CD14-positive monocyte (primary cell): ENCODE measurements at regions not wholly inside any gene's neighbourhood (a gene's known extent, or its start where the extent isn't known, plus 50 kb on each side); places are given as distances from the start of the nearest gene placed in this dataset.

Experiments used
- DNase-seq, 3 donors: peaks; one replicate each; pipeline ENCODE4 v3.0.0-alpha.2; 2011 to 2022
- H2AFZ ChIP-seq: 2 replicates; pipeline ENCODE4 v1.6.0; 2012; ENCODE audit warnings: mild to moderate bottlenecking, low read depth, low read length, inconsistent platforms; ENCODE audit not compliant: insufficient read depth, poor library complexity, severe bottlenecking
- H3K27ac ChIP-seq, 2 donors: 1 replicate in 1 of 2; 2 replicates in 1 of 2; pipeline ENCODE4 v1.5.1; 2012 to 2013; ENCODE audit warnings: low read length in 2 of 2, control low read depth in 1 of 2, inconsistent platforms in 1 of 2, low read depth in 1 of 2, mild to moderate bottlenecking in 1 of 2
- H3K27me3 ChIP-seq, 2 donors: one replicate each; pipeline versions ENCODE4 v1.6.0 to v1.6.1; 2011 to 2013; ENCODE audit warnings: low read length in 2 of 2; ENCODE audit not compliant: control insufficient read depth in 2 of 2, insufficient read depth in 2 of 2
- H3K36me3 ChIP-seq, 2 donors: replicated peaks in 1 of 2; 1 replicate in 1 of 2; 2 replicates in 1 of 2; pipeline versions ENCODE4 v1.5.1 to v1.6.1; 2012 to 2013; ENCODE audit warnings: low read length in 2 of 2, control low read depth in 1 of 2, inconsistent platforms in 1 of 2, mild to moderate bottlenecking in 1 of 2; ENCODE audit not compliant: insufficient read depth in 2 of 2, control insufficient read depth in 1 of 2
- H3K4me1 ChIP-seq, 2 donors: 1 replicate in 1 of 2; 2 replicates in 1 of 2; pipeline versions ENCODE4 v1.5.1 to v1.6.1; 2012 to 2013; ENCODE audit warnings: low read length in 2 of 2, control low read depth in 1 of 2, inconsistent platforms in 1 of 2, mild to moderate bottlenecking in 1 of 2, moderate library complexity in 1 of 2; ENCODE audit not compliant: insufficient read depth in 2 of 2, control insufficient read depth in 1 of 2
- H3K4me2 ChIP-seq: replicated peaks from 2 replicates; pipeline ENCODE3; 2012; ENCODE audit warnings: low read length, moderate library complexity, mild to moderate bottlenecking; ENCODE audit not compliant: poor library complexity, severe bottlenecking; ENCODE audit errors: extremely low read depth
- H3K4me3 ChIP-seq, 3 experiments: fragments of 200-600 bp in 1 of 3; sonication (generic) in 1 of 3; replicated peaks in 1 of 3; 1 replicate in 2 of 3; 2 replicates in 1 of 3; pipeline ENCODE4 v1.5.1; 2011 to 2013; ENCODE audit warnings: low read length in 3 of 3, mild to moderate bottlenecking in 3 of 3, control low read depth in 2 of 3, low read depth in 2 of 3, inconsistent platforms in 1 of 3, moderate library complexity in 1 of 3
- H3K79me2 ChIP-seq: 2 replicates; pipeline ENCODE4 v1.6.0; 2012; ENCODE audit warnings: mild to moderate bottlenecking, control low read depth, inconsistent platforms, low read length, moderate library complexity; ENCODE audit not compliant: insufficient read depth
- H3K9ac ChIP-seq: 2 replicates; pipeline ENCODE4 v1.6.0; 2017; ENCODE audit warnings: low read length, mild to moderate bottlenecking; ENCODE audit not compliant: insufficient read depth, poor library complexity, severe bottlenecking
- H3K9me3 ChIP-seq, 2 donors: replicated peaks in 1 of 2; 1 replicate in 1 of 2; 2 replicates in 1 of 2; pipeline versions ENCODE4 v1.5.1 to v1.6.1; 2012 to 2013; ENCODE audit warnings: low read length in 2 of 2, control low read depth in 1 of 2; ENCODE audit not compliant: control insufficient read depth in 1 of 2, insufficient read depth in 1 of 2
- H4K20me1 ChIP-seq: 2 replicates; pipeline ENCODE4 v1.6.0; 2012; ENCODE audit warnings: mild to moderate bottlenecking, low read length, control low read depth, moderate library complexity; ENCODE audit not compliant: insufficient read depth
- H3K27ac Mint-ChIP-seq, 7 donors: one replicate each; pipeline ENCODE4 v1.8.0; 2020; ENCODE audit warnings: mild to moderate bottlenecking in 7 of 7, mixed read lengths in 7 of 7, moderate library complexity in 6 of 7, inconsistent platforms in 2 of 7
- H3K27me3 Mint-ChIP-seq, 3 donors: one replicate each; pipeline ENCODE4 v1.8.0; 2021 to 2022; ENCODE audit warnings: low read depth in 3 of 3, mild to moderate bottlenecking in 3 of 3, mixed read lengths in 3 of 3, moderate library complexity in 3 of 3, inconsistent platforms in 1 of 3
- H3K36me3 Mint-ChIP-seq, 2 donors: one replicate each; pipeline ENCODE4 v1.8.0; 2020; ENCODE audit warnings: mixed read lengths in 2 of 2, inconsistent platforms in 1 of 2, mild to moderate bottlenecking in 1 of 2
- H3K4me1 Mint-ChIP-seq: one replicate; pipeline ENCODE4 v1.8.0; 2020; ENCODE audit warnings: mild to moderate bottlenecking, mixed read lengths
- H3K4me3 Mint-ChIP-seq, 2 donors: one replicate each; pipeline ENCODE4 v1.8.0; 2020; ENCODE audit warnings: mild to moderate bottlenecking in 2 of 2, mixed read lengths in 2 of 2, moderate library complexity in 1 of 2
- H3K9me3 Mint-ChIP-seq, 7 donors: one replicate each; pipeline ENCODE4 v1.8.0; 2020 to 2022; ENCODE audit warnings: mixed read lengths in 7 of 7, mild to moderate bottlenecking in 6 of 7, moderate library complexity in 6 of 7, inconsistent platforms in 2 of 7
- WGBS: methylation state at CpG from one replicate; pipeline ENCODE4 v1.1.5; 2013; ENCODE audit warnings: missing lambda C conversion rate; ENCODE audit not compliant: insufficient coverage; 5-methylcytosine and 5-hydroxymethylcytosine counted together
- intact Hi-C, 2 donors: fragments of 100-400 bp; cut with micrococcal nuclease; formaldehyde crosslinking; loops; one replicate each; pipeline versions ENCODE4 v1.15.0 to v1.15.1; 2023
- TF ChIP-seq, protein P1 (sequence below): fragments of 200-600 bp; IDR thresholded peaks from one replicate; pipeline ENCODE4 v1.8.0; 2022; ENCODE audit warnings: antibody characterized with exemption, mild to moderate bottlenecking

DNA sequence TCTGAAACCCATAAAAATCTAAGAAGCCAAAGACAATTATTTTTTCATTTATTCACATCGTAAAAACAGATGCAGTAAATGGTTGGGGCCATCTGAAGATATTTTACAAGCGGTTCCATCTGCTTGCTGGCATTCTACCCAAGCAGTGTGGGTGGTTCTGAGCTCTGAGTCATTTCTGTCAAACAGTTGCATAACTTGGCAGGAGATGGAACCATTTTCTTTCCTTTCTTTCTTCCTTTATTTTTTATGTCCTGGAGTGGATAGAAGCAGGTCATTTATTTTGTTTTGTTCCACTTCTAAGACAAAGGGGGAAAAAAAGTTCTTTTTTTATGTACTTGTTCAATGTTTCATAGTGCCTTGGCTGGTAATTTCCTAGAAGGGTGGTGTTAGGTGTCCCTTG, 1151.9 kb upstream of the GOT2 start:
- TF ChIP-seq, protein P1, sequence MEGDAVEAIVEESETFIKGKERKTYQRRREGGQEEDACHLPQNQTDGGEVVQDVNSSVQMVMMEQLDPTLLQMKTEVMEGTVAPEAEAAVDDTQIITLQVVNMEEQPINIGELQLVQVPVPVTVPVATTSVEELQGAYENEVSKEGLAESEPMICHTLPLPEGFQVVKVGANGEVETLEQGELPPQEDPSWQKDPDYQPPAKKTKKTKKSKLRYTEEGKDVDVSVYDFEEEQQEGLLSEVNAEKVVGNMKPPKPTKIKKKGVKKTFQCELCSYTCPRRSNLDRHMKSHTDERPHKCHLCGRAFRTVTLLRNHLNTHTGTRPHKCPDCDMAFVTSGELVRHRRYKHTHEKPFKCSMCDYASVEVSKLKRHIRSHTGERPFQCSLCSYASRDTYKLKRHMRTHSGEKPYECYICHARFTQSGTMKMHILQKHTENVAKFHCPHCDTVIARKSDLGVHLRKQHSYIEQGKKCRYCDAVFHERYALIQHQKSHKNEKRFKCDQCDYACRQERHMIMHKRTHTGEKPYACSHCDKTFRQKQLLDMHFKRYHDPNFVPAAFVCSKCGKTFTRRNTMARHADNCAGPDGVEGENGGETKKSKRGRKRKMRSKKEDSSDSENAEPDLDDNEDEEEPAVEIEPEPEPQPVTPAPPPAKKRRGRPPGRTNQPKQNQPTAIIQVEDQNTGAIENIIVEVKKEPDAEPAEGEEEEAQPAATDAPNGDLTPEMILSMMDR = no peak
- H3K36me3 Mint-ChIP-seq = no peaks in the 10 kb centered on the region
- Histone ChIP-seq H3K9me3 (no peaks in the 10 kb centered on the region), H3K27me3 (no peaks in the 10 kb centered on the region), H3K9ac (no peak overlapping the region), H3K27ac (no peak overlapping the region), H3K4me2 (no peak overlapping the region), H3K4me3 (no peak overlapping the region), H3K79me2 (no peaks in the 10 kb centered on the region), H3K36me3 (no peaks in the 10 kb centered on the region), H3K4me1 (no peaks in the 10 kb centered on the region), H2AFZ (no peak overlapping the region), H4K20me1 (no peaks in the 10 kb centered on the region)
- H3K9me3 Mint-ChIP-seq = peaks cover 0 to 12% (median 4%) of the 10 kb centered on the region in 7 donors
- no peak overlapping the region for H3K27ac Mint-ChIP-seq
- no peaks in the 10 kb centered on the region for H3K27me3 Mint-ChIP-seq
- intact Hi-C loops = no loop called here
- no CpG with 5 or more reads among the region's 2 CpGs for WGBS
- no peak for DNase-seq
- no peaks in the 10 kb centered on the region for H3K4me1 Mint-ChIP-seq
- H3K4me3 Mint-ChIP-seq = no peak overlapping the region

DNA sequence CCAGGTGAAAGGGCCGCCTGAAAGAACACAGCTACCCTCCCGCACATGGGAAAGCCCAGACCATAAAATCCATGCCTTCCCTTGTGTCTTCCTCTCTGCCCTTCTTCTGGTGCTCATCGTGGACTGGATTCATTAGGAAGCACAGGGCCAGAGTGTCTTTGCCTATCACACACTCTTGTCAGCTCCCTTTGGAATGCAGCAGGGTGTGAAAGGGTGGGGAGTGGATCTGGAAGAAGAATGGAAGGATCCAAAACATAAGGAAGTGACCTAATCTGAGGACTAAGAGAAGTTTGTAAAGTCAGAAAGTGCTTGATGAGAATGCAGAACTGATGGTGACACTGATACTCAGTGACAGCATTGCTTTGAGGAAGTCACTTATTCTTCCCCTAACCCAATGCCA, 1147.3 kb upstream of the GOT2 start:
- H3K4me2 ChIP-seq = no peak overlapping the region
- no peaks in the 10 kb centered on the region for H3K9me3 ChIP-seq
- Mint-ChIP-seq H3K27ac (no peak overlapping the region), H3K27me3 (no peaks in the 10 kb centered on the region), H3K9me3 (peaks cover 0 to 1% (median 0%) of the 10 kb centered on the region in 7 donors), H3K36me3 (no peaks in the 10 kb centered on the region), H3K4me1 (no peaks in the 10 kb centered on the region), H3K4me3 (no peak overlapping the region)
- no peaks in the 10 kb centered on the region for H3K27me3 ChIP-seq
- H3K4me3 ChIP-seq = no peak overlapping the region
- no peak overlapping the region for H3K27ac ChIP-seq
- H3K9ac ChIP-seq = no peak overlapping the region
- no peak overlapping the region for H2AFZ ChIP-seq
- intact Hi-C loops = no loop called here
- no peak for DNase-seq
- TF ChIP-seq, protein P1 = no peak
- WGBS = no CpG with 5 or more reads among the region's 3 CpGs
- H4K20me1 ChIP-seq = no peaks in the 10 kb centered on the region
- H3K36me3 ChIP-seq = no peaks in the 10 kb centered on the region
- no peaks in the 10 kb centered on the region for H3K4me1 ChIP-seq
- no peaks in the 10 kb centered on the region for H3K79me2 ChIP-seq
